HG02623 (cell line): ENCODE measurements at regions not wholly inside any gene's neighbourhood (a gene's known extent, or its start where the extent isn't known, plus 50 kb on each side); places are given as distances from the start of the nearest gene placed in this dataset.

Source experiments
- ATAC-seq: cut with Tn5 transposase; IDR thresholded peaks from one replicate; pipeline ENCODE4 v1.9.1; 2021; ENCODE audit warnings: moderate library complexity; ENCODE audit not compliant: unreplicated experiment

DNA sequence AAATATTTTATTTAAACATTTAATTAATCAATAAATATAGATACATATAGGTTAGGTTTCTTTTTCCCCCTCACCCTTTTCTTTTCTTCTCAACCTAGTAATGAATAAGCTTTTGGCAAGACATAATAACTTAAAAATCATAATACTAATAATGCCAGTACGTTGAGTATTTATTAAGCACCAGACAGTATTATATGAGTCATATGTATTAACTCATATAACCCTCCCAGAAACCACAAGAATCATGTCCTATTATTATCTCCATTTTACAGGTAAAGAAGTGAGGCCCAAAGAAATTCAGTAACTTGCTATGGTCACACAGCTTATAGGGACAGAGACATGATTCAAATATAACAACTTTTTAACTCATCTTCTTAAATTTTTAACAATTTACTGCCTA lies 834.5 kb upstream of the ADGRL2 start:
- no peak for ATAC-seq

DNA sequence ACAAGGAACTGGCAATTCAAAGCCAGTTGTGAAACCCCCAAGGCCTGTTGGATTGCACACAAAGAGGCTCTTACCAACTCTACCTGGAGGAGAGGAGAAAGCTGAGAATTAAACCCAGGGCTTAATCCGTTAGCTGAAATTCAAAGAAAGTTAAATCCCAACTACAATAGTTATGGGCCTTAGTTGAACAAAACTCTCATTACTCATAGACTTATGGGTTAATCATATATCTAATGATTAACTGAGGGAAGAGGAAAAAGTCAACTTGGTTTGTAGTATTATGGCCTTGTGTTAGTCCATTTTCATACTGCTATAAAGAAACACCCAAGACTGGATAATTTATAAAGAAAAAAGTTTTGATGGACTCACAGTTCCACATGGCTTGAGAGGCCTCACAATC lies 838.2 kb upstream of the ADGRL2 start:
- ATAC-seq: no peak

DNA sequence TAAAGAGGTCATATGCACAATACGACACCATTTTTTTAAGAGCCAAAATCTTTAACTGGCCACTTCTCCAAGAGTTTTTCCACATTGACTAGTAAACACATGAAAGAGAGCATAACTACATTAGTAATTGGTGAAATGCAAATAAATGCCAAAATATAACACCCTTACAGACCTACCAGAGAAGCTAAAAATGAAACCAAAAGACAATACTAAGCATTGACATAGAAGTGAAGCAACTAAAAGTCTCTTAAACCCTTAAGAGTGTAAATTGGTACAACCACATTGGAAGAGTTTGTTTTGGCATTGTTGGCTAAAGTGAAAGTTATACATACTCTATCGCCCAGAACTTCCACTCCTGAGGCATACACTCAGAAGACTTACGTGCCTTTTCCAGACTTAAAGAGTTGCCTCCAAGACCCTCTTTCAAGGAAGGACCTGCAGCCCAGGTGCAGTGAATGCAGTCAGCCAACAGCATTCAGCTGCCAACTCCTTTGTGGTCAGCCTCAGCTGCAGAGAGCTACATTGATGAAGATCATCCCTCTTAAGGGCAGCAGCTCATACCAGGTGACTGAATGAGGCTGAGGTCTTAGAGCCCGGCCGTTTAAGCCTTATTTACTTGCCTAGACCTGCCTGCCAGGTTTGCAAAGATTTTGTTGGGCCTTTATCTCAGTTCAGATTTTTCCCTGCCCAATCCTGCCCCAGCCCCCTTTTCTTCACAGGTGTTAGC lies 839.1 kb upstream of the ADGRL2 start:
- no peak for ATAC-seq

DNA sequence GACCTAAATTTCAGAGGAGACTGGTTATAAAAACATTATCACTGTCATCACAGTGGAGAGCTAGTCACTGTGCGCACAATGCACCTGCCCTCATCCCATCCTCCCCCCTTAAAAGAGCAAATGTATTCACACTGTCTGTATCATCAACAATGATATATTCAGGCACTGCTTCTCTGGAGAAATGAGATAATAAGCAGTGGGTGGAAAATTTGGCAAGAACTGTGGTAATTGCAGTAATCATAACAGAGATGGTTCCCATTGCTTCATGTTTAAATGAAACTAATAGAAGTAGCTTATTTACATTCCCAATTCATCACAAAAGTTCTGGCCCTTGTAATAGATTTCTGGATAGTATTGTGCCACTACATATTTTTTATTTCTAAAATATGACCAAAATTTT lies 867.4 kb upstream of the ADGRL2 start:
- no peak for ATAC-seq

DNA sequence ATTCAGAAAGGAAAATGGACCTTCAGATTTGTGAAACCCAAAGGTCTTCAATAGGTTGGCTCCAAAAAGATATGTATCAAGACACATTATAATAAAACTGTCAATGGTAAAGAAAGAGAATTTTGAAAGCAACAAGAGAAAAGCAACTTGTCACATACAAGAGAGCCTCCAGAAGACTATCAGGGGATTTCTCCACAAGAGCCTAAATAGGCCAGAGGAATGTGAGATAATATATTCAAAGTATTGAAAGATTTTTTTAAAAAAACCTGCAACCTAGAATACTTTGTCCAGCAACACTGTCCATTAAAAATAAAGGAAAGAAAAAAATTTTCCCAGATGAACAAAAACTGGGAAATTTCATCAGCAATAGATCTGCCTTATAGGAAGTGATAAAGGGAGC lies 869.6 kb upstream of the ADGRL2 start:
- ATAC-seq: no peak

DNA sequence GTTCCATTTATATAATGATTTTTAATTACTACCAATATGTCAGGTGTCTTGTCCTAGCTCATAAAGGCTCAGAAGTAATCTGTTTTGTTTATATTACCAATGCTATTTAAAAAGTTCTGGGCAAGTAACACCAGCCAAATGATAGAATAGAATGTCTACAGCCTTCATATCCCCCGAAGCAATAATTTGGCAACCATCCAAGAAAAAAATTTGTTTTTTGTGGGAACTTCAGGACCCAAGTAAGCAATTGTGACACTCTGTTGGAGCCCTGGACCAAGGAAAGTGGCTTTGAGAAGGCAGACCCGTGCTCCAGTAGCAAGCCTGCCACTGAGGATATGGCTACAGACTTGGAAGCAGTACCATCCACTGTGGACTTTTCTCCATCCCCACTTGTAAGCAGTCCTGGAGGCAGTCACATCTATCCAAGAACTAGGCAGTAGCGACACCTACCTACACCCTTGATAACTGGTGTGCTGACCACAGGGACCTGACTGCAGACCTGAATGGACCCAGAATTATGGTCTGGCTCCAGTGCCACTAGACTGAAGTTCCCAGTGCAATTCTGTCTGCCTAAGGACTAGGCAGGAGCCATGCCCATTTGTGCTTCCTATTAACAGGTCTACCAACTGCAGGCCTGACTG lies 870.7 kb upstream of the ADGRL2 start:
- no peak for ATAC-seq

DNA sequence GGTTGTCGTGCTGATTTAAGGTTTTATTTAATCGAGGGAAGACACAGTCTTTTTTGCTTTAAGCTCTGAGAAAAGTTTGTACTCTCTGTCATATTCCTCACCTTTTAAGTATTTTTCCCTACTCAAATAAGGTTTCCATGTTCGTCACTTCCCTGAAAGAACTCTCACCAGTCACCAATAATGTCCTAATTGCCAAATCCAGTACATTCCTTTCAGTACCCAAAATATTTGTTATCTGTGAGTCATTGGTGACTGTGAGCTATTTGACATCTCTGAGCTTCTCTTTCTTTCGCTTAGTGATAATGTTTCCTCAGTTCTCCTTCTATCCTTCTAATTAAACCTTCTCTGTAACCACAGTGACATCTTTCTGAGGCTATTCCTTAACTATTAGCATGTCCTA lies 874.2 kb upstream of the ADGRL2 start:
- ATAC-seq: no peak

DNA sequence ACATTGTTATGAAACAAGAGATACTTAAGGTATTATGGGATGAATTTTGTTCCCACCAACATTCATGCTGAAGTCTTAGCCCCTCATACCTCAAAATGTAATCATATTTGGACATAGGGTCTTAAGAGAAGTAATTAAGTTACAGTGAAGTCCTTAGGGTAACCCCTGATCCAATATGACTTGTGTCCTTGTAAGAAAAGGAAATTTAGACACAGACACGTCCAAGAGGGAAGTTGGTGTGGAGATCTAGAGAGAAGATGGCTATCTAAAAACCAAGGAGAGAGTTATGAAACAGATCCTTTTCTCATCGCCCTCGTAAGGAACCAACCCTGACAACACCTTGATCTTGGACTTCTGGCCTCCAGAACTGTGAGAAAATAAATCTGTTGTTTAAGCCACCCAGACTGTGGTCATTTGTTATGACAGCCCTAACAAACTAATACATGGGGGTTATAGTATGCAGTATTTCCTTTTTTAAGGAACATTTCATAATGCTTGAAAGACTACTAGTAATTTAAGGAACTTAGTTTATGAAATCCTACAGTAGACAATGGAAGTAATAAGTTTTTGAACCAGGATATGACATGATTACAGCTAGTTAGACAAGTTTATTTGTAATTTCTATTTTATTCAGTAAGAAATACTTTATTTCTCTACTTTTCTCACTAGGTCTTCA lies 875.5 kb upstream of the ADGRL2 start:
- ATAC-seq: no peak

DNA sequence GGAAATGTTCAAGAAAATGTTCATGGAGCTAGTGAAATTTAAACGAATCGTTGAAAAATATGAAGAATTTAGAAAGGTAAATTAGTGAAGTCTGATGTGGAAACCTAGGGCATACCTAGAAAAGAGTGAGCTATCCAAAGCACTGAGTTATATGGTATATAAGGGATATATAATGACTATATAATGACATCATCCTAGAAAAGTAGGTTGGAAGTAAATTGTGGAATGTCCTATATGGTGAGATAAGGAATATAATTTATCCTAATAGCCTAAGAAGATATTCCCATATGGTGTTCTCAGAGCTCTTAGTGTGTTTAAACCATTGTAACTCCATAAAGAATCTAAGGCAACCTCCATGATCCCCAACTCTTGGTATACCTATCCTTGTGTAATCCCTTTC lies 876.4 kb upstream of the ADGRL2 start:
- ATAC-seq: no peak

DNA sequence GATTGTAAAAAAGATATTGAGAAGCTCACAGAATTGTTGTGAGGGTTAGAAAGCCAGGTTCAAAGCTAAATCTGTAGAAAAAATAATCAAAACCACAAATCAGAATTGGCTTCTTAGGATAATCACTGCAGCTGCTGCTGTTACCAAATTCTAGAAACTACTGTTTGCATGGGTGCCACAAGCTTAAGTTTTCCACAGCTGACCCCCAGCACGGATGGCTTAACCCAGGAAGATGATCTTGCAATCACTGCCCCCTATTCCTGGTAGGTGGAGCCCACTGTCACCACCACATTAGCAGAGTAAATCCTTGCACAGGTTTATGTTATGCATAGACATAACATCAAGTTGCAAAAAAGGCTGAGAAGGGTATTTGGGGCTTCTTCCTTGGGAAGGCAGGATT lies 877.8 kb upstream of the ADGRL2 start:
- ATAC-seq: no peak

DNA sequence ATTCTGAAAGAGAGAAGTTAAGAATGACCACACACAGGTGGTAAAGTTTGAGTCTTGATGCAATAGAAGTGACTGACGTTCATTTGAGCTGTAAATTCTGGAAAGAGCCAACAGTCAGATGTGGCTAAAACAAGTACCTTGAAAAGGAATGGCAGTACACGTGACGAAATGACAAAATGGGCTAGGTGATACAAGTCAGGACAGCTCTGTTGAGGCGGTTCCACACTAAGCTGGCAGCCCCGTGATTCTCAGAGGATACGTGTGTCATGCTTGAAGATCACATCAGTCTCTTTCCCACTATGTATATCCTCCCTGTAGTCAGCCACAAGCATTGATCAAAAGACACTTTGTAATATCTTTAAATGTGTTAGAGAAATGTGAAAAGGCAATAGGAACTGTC lies 881.3 kb upstream of the ADGRL2 start:
- ATAC-seq: no peak

DNA sequence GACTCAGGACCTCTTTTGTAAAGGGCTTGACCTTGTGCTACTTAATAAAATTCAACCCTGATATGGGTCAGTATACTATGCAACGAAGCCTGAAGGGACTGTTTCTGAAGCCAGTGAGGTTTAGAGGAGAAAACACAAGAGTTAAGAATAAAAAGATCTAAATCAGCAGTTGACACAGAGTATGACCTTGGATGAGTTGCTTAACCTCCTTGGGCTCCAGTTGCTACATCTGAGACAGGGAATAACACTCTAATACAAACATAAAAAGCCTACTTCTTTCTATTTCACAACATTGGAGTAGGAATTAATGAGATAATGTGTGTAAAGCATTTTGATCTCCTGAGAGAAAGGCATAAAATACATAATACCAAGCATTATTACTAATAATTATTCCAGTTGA lies 882.4 kb upstream of the ADGRL2 start:
- ATAC-seq: no peak

DNA sequence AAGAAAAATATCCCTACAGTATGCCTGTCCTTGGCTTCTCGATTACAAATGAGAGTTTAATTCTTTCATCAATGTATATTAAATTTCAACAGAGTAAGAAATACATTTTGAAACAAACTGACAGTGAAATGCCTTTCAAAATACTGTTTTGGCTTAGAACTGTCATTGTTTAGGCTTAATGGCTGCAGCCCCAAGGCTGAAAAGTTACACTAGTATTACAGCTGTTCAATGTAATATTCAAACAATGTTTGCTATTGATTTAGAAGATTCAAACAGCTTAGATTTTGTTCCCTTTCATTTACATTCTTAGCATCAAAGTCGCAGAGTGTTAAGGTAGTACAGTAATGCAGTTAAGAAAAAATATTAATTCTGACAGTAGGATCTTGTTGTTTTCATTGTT lies 882.9 kb upstream of the ADGRL2 start:
- no peak for ATAC-seq

DNA sequence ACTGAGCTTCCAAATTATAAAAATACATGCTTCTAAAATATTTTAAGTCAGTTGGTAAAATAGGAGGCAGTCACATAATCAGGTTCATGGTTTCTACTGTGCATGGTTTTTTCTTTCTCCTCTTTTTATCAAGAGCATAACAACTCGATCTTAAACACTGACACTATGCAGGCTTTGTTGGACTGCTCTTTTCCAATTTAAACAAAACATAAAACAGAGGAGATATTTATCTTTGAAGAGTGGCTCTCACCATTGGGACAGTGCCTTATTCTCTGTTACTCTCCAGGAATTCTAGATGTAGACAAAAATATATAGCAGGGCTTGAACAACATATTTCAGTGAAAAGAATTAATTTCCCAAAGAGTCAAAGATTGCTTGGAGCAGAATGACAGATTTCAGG lies 883.5 kb upstream of the ADGRL2 start:
- no peak for ATAC-seq

DNA sequence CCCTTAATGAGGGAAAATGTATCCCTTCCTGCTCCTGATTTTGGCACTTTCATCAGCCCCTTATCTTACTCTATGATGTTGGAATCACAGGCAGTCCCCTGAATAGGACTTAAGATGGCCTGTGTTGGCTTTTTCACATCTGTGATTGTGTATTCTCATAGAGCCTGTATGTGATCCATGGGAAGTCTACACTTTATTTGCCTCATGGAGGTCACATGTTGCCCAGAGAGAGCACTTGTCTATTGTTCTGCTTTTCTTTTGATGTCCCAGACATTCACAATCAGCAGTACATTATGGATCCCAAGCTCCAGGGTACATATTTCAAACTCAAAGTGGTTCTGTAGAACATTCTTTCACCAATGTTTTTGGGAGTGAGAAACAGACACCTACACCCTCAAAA lies 885.2 kb upstream of the ADGRL2 start:
- ATAC-seq: no peak

DNA sequence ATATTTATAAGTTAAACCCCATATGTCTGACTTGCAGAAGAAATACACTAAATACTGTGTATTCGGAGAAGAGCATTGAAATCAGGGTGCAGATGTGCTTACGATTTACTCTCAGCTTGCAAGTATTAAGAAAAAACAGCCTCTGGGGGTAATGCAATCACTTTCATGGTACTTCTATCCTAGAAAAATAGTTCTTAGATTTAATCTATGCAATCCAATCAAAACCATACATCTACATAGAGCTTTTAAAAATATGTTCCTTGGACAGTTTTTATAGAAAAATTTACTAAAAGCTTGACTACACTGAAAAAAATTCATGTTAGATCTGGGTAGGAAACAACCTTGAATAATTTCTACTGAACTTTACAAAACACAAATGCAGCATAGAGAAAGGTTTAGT lies 890.3 kb upstream of the ADGRL2 start:
- no peak for ATAC-seq

DNA sequence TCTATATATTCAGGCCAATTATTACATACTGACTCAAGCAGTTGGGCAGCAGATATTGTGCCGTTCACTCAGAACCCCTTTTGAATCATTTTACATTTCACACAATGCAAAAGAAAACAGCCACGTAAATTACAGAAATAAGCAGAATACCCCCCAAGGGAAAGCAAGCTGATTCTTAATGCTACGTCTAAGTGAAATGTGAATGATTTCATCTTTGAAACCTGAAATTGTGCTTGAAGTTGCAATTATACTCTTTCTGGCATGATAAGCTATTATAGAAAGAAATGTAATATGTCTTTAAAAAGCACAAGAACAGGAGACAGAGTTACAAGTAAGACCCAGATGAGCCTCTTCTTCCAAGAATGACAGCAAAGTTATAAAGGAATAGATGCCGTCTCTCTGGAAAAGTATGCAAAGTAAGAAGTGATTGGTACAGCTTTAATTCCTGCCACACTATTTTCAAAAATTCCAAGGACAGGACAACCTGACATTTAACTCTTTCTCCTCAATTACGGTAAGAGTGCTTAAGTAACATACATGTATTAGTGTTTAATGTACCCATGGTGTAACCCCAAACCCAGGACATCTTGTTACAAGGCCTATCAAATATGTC lies 891.5 kb upstream of the ADGRL2 start:
- ATAC-seq: no peak

DNA sequence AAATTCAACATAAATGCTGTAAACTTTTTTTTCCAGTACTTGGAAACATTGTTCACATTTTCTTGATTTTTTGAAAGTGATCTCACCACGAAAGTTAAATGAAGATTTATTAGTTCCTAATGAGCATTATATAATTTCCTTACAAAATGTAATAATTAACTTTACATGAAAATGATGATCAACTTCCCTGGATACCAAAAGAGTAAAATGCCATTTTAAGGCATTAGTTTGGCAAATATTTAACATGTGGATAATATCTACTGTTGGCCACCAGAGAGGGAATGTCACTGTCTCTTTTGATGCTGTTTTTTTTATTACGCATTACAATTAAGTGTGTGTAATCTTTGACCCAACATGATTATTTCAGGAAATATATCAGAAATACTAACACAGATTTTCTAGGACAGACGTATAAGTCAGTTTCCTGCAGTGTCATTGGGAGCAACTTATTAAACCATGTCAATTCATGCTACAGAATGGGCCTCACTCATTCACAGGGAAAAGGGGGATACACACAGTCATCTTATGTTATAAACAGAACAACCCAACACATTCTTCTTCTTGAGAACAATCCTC lies 903.9 kb upstream of the ADGRL2 start:
- ATAC-seq: no peak

DNA sequence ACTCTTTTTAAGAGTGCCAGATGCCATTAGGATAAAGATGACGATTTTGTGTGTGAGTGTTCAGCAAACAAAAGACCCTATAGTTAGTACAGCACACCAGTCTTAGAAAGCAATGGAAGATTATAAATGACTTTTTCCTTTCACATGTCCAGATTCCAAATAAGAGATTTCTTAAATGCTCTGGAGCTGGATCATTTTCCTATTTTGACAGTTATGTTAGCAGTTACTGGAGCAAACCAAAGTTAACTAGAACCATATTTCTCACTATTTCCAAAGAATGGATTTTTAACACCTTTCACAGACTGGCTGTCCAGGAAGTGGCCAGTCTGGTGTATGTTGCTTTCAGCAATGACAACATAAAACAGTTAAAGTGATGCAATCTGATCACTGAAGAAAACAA lies 905.8 kb upstream of the ADGRL2 start:
- ATAC-seq: no peak

DNA sequence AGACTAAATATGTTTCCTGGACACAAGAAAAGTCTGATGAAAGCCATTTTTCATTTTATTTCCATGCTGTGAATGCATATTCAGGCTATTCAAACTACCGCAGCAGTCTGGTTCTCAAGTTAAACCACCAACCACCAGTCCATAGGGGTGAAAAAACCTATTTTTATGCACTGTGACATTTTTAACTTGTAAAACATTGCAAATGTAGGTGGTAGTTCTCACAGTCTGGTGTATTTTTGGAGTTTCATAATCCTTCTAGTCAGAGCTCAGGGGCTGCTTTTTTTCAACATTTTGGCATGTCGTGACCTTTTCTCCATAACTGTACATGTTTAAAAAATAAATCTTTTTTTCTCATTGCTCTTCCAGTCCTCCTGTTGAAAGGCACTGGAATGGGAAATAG lies 907.6 kb upstream of the ADGRL2 start:
- ATAC-seq: no peak

DNA sequence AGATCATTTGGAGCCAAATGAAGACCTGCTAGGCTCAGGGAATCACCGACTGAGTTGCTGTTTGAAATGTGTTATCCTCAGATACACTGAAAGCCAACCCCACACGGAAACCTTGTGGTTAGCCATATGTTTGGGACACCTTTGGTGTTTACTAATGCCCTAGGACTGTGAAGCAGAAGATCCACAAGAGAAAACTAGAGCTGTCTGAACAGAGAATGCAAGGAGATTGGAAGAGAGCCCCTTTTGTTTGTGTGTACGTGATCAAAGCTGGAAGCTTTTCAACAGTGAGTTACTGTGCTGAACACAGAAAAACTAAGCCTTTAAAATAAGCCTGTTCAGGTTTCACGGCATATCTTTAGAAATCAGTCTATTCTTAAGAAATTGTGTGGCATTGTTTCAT lies 908.2 kb upstream of the ADGRL2 start:
- peak; percentile 52 for ATAC-seq

DNA sequence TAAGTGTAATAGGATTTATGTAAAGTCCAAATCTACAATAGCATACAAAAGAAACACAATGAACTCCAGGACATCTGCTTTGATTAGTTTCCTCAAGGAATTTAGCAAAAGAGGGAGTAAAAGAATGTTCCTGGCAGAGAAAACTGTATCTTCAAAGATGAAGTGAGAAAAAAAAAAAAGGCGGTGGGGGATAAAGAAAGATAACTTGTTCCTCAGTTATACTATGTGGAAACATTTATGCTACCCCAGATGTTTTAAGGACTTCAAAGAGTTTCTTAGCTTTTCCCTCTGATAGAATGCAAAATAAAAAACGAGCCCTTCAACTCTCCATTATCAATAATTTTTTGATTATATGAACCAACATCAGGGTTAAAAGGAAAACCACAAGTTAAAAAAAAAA lies 908.9 kb upstream of the ADGRL2 start:
- no peak for ATAC-seq
